HG03442 (cell line): ENCODE measurements at regions not wholly inside any gene's neighbourhood (a gene's known extent, or its start where the extent isn't known, plus 50 kb on each side); places are given as distances from the start of the nearest gene placed in this dataset.

ENCODE experiments used
- ATAC-seq: cut with Tn5 transposase; IDR thresholded peaks from one replicate; pipeline ENCODE4 v1.9.1; 2021; ENCODE audit warnings: mild to moderate bottlenecking, moderate library complexity; ENCODE audit not compliant: unreplicated experiment

DNA sequence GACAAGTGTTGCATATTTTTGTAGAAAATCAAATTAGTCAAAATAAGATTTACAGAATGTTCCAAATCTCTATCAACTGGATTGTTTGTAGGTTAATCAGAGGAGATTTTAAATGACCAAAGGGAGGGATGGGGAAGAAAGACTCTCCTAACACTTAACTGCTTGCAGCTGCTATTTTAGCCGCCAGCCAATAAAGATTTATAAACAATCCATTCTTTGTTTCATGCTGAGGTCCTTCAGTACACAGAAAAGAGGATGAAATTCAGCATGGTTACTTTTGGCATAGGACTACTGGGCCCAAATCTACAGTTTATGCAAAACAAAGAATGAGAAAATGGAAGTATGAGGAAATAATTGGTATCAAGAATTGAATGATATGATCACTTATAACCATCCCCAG, 86.4 kb upstream of the FN1 start:
- no peak for ATAC-seq

DNA sequence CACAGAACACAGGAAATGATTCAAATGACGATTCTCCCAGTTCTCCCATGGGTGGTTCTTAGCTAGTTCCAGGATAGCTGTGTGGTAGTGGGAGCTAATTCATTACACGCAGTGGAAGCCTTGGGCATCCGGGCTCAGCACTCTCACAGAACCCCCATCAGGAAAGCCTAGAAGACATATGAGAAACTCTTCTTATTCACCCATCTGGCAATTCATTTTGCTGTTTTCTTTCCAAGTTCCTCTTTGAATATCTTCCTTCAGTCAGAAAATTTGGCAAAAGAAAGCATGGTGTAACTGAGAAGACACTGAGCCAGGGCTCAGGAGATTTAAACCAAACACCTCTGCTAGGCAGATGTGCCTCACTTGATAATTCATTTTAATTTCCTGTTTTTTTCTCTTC, 85.2 kb upstream of the FN1 start:
- no peak for ATAC-seq

DNA sequence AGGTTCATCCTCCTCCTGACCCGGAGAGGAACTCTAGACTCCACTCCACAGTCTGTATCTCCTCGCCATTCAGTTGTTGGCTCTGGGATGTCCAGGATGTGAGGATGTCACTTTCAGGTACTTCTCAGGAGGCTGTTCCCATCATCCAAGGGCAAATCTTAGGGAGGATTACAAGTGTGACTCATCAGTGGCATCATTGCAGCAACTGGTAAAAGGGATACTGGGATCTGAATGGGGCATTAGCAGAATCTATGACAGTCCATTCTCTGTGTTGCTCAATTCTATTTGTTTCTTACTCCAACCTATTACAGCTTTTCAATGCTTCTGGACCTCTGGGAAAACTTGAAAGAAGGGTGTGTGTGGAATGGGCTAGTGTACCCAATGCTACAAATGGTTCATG, 81.5 kb upstream of the FN1 start:
- ATAC-seq: no peak

DNA sequence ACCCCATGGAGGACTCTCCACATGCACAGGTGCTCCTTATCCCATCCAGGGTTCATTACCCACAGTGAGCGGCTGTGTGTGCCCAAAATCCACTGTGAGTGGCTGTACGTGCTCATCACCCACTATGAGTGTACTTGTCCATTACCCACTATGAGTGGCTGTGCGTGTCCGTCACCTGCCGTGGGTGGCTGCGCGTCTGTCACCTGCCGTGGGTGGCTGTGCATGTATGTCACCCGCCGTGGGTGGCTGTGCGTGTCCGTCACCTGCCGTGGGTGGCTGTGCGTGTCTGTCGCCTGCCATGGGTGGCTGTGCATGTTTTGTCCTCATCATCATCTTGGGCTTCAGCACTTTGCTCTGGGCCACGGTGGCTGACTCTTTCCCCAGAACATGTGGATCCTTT, 78.6 kb upstream of the FN1 start:
- ATAC-seq: no peak

DNA sequence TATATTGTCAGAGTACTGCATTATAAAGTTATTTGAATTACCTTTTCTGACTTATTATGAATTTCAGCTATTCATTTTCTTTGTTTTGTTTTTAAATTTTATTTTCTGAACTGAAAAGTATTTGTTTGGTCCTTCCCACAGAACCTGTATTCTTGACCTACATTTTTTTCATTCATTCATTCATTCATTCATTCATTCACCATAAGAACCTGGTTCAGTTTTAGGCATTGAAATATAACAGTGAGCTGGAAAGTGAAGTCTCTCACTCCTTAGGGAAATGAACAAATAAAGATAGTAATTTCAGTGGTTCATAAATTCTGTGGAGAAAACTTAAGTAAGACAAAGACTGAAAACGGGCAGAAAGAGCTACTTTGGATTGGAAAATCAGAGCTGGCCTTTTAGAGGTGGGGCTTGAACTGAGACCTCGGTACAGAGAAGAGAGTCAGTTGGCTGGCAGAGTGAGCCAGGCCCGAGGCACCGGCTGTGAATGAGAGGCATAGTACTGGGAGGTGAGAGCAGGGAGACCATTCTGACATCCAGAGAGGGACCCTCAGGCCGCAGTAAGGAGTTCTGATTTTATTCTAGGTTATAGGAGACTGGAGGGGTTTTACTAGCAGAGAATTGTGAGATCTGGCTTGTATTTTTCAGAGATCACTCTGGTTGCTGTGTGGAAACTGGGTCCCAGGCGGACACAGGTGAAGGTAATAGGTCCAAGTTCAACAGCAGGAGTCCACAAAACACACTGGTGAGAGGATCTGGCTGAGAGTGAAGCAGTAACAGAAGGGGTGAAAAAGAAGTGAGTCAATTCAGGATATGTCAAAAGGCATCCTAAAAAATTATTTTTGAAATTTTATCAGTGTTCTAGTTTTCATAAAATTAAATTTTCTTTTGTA, 75.8 kb upstream of the FN1 start:
- no peak for ATAC-seq

DNA sequence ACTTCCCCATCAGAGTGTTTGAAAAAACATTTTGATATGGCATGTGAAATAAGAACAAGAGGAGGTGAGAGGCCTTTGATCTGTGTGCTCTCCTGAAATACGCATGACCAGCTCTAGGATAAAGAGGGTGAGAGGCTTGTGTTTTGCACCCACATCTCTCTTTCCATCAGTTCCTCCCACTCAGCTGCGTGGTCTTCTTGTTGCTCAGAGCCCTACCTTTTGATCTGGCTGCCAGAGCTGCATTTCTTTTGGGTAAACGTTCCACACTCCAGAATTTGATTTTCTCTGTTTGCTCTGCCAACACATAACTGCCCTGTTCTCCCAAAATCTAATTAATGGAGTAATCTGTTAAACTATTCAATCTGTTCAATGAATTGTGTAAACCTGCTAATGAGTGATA, 72.0 kb upstream of the FN1 start:
- no peak for ATAC-seq

DNA sequence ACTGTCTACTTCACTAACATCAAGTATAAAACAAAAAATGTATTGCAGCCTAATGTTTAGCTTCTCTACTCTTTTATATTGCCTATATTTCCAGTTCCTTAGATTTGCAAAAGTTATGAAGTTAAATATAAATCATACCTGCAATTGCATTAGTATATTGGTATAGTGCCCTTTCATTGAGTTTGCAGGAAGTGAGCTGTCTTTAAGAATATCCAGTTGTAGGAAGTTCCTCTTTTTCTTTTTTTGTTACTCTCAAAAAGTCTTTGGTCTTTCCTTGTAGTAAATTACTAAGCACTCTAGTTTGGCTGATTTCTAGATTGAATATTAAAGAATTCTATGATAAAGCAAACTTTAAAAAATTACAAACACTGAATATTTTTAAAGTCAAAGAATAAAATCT, 71.3 kb upstream of the FN1 start:
- no peak for ATAC-seq

DNA sequence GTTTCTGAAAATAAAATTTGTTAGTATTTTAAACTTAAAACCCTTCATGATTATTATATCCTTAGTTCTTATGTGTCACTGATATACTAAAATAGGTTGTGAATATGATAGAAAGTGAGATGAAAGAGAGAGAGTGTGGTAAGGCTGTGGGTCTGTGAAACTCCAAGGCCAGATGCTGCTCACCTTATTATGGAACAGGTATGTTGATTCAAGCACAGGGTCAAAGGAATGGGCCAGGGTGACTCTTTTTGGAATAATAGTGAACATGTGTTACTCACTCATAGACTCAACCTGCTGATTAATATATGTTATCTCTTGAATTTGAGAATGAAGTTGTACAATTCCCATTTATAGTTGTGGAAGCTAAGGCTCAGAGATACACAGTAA, 70.7 kb upstream of the FN1 start:
- ATAC-seq: no peak

DNA sequence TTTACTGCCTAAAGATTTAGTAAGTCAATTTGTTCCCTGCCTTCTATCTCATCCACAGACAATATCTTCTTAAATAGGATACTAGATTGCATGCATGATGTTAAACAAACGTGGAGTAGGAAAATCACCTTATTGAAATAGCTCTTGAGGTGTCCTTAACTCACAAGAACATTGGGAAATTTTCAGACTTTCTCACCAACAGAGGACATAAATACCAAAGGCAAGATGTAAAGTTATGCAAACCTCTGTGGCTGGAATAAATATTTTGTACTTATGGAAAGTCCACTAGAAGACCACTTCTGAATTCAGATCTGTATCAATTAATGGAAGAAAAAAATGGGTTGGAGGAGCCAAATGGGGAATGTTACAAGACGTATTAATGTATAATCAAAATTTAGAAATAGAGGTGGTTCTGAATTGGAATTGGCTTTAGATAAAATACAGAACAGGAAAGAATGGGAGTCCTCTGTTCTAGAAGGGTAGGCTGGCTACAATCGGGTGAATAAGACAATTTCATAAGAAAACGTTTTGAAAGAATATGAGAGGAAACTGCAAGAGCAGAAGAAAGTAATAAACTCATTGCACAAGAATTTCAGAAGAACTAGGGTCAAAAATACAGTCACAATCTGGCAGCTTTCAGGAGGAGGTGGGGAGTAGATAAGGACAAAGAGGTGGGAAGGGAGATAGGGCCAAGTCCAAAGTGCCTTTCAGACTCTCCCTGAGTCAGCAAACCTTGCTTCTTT, 69.3 kb upstream of the FN1 start:
- no peak for ATAC-seq

DNA sequence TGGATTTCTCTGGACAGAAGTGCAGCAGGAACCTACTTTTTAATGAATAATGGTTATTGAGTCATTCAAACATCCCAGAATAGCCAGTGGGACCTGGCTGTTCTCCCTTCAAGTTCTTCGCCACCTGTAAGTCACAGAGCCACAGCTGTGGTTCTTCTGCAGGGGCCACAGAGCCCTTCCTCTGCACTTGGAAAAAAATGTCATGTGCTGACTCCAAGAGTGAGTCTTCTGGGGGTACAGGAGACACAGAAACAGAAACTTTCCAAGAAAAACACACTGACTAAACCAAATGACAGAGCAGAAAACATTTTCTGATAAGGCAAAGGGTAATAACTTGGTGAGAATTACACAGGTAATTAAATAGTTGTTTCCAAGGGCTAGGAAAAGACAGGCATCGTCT, 68.7 kb upstream of the FN1 start:
- ATAC-seq: no peak

DNA sequence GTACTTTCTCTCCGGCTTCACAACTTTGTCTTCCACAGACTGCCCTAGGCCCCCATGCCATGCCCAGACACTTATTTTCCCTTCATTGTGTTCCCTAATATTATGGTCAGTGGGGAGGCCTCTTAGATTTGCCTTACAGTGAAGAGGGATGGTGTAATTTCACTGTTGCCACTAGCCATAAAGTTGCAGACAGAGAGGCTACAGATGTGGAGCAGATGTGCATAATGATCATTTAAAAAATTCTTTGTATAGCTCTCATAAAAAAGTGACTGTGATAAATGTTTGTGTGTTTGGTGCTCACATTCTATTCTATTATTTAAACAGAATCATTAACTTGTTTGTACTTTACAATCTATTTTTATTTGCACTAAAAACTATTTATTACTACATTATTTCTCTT, 67.5 kb upstream of the FN1 start:
- ATAC-seq: no peak

DNA sequence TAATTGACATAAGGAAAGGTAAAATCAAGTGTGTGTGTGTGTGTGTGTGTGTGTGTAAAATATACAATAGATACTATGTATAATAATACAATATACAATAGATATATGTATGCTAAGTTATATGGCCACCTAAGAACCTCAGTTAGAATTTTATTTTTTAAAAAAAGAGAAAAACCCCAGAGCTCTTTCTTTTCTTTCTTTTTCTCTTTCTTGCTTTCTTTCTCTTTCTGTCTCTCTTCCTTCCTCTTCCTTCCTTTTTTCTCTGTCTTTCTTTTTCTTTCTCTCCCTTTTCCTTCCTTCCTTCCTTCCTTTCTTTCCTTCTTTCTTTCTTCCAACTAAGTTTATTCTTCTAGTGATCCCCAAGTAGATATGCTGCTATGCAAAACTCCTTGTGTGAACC, 64.6 kb upstream of the FN1 start:
- ATAC-seq: no peak

DNA sequence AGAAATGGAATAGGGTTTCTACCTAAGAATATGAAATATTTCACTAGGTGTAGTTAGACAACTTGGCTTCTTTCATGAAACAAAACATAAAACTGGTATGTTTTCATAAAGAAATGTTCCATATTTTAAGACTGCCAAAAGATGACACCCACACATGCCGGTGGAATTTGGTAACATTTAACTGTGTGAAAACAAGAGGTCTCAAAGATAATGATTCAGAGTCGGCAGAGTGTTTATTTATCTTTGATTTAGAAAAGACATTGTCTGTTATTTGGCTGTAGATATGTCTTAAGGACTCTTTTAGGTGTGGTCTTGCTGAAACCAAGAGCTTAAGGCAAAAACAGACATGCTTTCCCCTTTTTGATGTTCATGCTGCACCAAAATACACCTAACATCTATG, 63.5 kb upstream of the FN1 start:
- no peak for ATAC-seq

DNA sequence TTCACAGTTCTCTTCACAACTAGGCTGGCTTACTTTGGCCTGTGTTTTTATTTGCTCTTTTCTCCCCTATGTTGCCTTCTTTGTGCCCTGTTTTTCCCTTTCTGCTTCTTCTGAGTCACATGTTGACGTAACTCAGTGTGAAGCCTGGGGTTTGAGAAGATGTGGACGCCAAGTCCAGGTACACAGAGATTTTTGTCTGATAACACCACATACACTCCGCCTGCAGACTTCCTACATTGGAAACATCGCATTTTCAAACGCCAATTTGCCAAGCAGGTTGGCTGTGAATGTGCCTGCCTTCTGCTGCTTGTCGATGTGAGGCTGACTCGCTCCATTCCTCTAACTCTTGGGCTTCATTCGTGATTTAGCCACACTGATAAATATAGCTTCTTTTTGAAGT, 62.6 kb upstream of the FN1 start:
- no peak for ATAC-seq

DNA sequence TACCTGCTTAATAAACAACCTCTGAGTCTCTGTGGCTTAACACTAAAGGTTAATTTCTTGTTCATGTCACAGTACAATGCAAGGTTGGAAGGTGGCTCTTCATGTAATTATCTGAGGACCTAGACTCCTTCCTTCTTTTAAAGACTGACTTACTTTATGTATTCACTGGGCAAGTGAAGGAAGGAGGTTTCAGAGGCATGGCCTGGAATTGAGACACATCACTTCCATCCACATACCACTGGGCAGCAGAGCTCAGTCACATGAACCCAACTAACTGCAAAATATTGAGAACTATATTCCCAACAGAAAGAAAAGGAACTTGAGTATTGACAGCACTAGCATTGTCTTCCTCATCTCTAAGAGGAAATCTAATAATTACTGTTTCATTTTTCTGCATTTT, 57.5 kb upstream of the FN1 start:
- ATAC-seq: no peak

DNA sequence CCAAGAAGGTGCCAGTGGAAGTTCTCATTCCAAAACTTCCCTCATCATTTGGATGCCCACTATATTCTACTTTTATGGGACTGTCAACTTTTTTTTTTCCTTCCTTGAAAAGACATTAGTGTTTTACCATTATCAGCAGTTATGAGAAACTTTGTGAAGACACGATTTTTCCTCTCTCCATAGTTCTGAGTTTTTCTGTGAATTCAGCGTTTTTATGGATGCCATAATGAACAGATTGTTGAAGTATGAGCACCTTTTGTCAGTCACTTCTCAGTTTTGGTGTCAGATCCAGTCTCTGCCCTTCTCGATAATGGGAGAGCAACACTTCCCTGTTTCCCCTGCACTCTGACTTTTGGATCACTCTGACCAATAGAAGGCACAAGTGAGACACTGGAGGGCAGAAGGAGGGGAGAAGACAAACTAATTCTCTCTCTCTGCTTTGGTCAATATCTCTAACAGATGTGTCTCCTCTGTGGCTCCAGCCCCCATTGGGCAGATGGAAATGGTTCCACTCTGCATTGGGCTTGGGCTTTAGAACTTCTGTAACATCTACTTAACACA, 53.5 kb upstream of the FN1 start:
- ATAC-seq: no peak

DNA sequence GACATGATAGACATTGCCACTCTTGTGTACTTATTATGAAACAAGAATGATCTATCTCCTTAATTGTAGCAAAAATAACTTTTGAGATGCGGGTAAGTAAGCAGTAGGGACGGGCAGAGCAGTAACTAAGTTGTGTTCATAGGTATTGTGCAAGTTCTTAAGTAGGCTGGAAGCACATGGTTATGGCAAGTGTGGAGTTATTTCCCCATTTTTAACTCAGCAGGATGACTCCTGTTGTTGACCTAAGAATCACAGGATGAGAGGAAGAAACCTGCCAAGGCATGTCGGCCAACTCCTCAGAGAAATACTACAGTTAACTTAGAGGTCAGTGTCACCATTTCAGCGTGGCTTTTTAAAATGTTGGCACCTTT, 51.1 kb upstream of the FN1 start:
- ATAC-seq: no peak

DNA sequence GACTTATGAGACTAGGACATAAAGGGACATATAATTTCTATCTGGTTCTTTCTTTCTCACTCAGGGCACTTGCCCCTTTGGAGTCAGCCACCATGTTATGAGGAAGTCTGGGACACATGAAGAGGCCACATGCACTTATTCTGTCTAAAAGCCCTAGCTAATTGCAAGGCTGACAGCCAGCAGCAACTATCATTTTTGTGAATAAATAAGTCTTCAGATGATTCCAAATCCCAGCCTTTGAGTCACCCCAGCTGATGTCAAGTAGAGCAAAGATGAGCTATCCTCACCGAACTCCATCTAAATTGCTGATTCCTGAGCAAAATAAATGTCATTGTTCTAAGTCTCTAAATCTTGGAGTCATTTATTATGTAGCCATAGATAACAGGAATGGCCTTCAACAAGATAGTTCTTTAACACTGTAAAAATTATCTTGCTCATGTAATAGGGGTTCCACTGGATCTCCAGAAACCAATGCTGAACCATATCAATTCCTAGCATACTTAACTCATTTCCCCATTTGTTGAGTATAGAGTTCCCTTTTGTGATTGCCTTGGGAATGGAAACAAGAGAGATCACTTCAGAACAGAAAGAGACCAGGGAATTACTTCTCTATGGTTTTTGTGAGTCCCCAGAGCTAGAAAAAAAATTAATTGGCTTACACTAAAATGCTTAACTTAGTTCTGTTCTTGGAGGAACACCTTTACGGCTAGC, 50.6 kb upstream of the FN1 start:
- no peak for ATAC-seq
